Stimulated activated naive CD8-positive, alpha-beta T cell treated with anti-CD3 and anti-CD28 coated beads, Interleukin-15, Interleukin-2, amounts not matched to agents 100 U/mL and 50 U/mL, for 24 hours (primary cell): ENCODE measurements at regions not wholly inside any gene's neighbourhood (a gene's known extent, or its start where the extent isn't known, plus 50 kb on each side); places are given as distances from the start of the nearest gene placed in this dataset.
A peak's percentile ranks its signal among the peaks of the same experiment; 100 is the strongest.
"Not testable (repeated sequence)": the region's sequence is repeated elsewhere in the genome, so short reads cannot be mapped to it uniquely, and the experiment has no call there.

ENCODE experiments used
- ATAC-seq: fragments of 150-1000 bp; cut with Tn5 transposase; one replicate; pipeline ENCODE4 v1.10.0; 2021
- DNase-seq: peaks from one replicate; pipeline ENCODE4 v3.0.0; 2021

- DNase-seq (no peak), ATAC-seq (no peak)
Measured at GRCh38 chr14:105733081-105734065, 207.0 kb downstream of the TMEM121 start.

- not testable (repeated sequence) for ATAC-seq, DNase-seq
Measured at GRCh38 chr14:105734241-105734640, 207.9 kb downstream of the TMEM121 start.

- not testable (repeated sequence) for ATAC-seq
Measured at GRCh38 chr14:105736331-105736730, 209.9 kb downstream of the TMEM121 start.

GRCh38 chr14:105737504-105738246 lies 211.3 kb downstream of the TMEM121 start:
- no peak for ATAC-seq
- DNase-seq = no peak

More at GRCh38 chr14:105736331-105736730, 209.9 kb downstream of the TMEM121 start:
- DNase-seq = not testable (repeated sequence)

- DNase-seq (no peak), ATAC-seq (no peak)
Measured at GRCh38 chr14:105738638-105739037, 212.3 kb downstream of the TMEM121 start.

GRCh38 chr14:105739331-105740102 lies 213.1 kb downstream of the TMEM121 start:
- no peak for ATAC-seq
- no peak for DNase-seq

GRCh38 chr14:105740272-105740671 lies 213.9 kb downstream of the TMEM121 start:
- not testable (repeated sequence) for ATAC-seq, DNase-seq

- not testable (repeated sequence) for DNase-seq, ATAC-seq
Measured at GRCh38 chr14:105740961-105741360, 214.6 kb downstream of the TMEM121 start.

GRCh38 chr14:105741707-105742530 lies 215.5 kb downstream of the TMEM121 start:
- not testable (repeated sequence) for ATAC-seq, DNase-seq

- ATAC-seq = no peak
Measured at GRCh38 chr14:105742531-105742848, 216.1 kb downstream of the TMEM121 start.

GRCh38 chr14:105742904-105743701 lies 216.7 kb downstream of the TMEM121 start:
- ATAC-seq = peak; percentile 35
- not testable (repeated sequence) for DNase-seq

More at GRCh38 chr14:105742531-105742848, 216.1 kb downstream of the TMEM121 start:
- no peak for DNase-seq

- not testable (repeated sequence) for ATAC-seq
Measured at GRCh38 chr14:105744213-105744787, 217.9 kb downstream of the TMEM121 start.

GRCh38 chr14:105745433-105746123 lies 219.2 kb downstream of the TMEM121 start:
- no peak for DNase-seq

More at GRCh38 chr14:105744213-105744787, 217.9 kb downstream of the TMEM121 start:
- DNase-seq = not testable (repeated sequence)

GRCh38 chr14:105746124-105746514 lies 219.7 kb downstream of the TMEM121 start:
- ATAC-seq (no peak), DNase-seq (no peak)

More at GRCh38 chr14:105745433-105746123, 219.2 kb downstream of the TMEM121 start:
- ATAC-seq = no peak

- not testable (repeated sequence) for DNase-seq, ATAC-seq
Measured at GRCh38 chr14:105746800-105747502, 220.6 kb downstream of the TMEM121 start.

- not testable (repeated sequence) for DNase-seq, ATAC-seq
Measured at GRCh38 chr14:105747503-105748203, 221.3 kb downstream of the TMEM121 start.

GRCh38 chr14:105748204-105748578 lies 221.8 kb downstream of the TMEM121 start:
- ATAC-seq (no peak), DNase-seq (no peak)

- DNase-seq, ATAC-seq: not testable (repeated sequence)
Measured at GRCh38 chr14:105748710-105749109, 222.3 kb downstream of the TMEM121 start.
